ENCODE measurements at regions not wholly inside any gene's neighbourhood (a gene's known extent, or its start where the extent isn't known, plus 50 kb on each side); places are given as distances from the start of the nearest gene placed in this dataset.

DNA sequence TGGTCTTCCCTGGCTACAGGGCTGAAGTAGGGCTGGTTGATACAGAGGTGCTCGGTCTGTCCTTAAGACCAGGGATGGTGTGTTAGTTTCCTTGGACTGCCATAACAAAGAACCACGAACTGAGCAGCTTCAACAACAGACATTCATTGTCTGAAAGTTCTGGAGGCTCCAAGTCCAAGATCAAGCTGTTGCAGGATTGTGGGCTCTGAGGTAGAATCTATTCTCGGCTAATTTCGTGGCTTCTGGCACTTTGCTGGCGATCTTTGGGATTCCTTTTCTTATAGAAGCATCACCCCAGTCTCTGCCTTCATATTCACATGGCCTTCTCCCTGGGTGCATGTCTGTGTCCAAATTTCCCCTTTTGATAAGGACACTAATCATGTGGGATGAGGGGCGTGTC lies 112.1 kb upstream of the ITGB1 start:
- Histone ChIP-seq H4K8ac (ENCODE audit: low read length) (no peak overlapping the region), H3K4me3 (ENCODE audit: insufficient read depth in 1 of 2, low read depth in 1 of 2, low read length in 2 of 2) (no peak overlapping the region), H2BK5ac (ENCODE audit: low read depth, low read length, poor library complexity, severe bottlenecking) (no peak overlapping the region), H3K9ac (ENCODE audit: low read length) (no peak overlapping the region), H4K91ac (ENCODE audit: low read length) (no peak overlapping the region), H2BK120ac (ENCODE audit: low read depth, low read length) (no peak overlapping the region), H2AK5ac (ENCODE audit: low read length, severe bottlenecking) (no peak overlapping the region), H3K9me3 (ENCODE audit: control insufficient read depth, low read length) (no peaks in the 10 kb centered on the region), H3K27ac (ENCODE audit: low read length, poor library complexity, severe bottlenecking) (no peak overlapping the region), H3K4ac (ENCODE audit: low read depth in 1 of 2, low read length in 2 of 2) (no peak overlapping the region), H3K18ac (ENCODE audit: low read depth in 1 of 2, low read length in 2 of 2) (no peak overlapping the region), H3K27me3 (ENCODE audit: control insufficient read depth in 1 of 2, insufficient read depth in 1 of 2, low read length in 2 of 2) (no peaks in the 10 kb centered on the region), H2AFZ (ENCODE audit: low read depth, low read length) (no peak overlapping the region), H2BK12ac (ENCODE audit: low read length in 2 of 2) (no peak overlapping the region), H2BK15ac (ENCODE audit: low read depth, poor library complexity, severe bottlenecking) (no peak overlapping the region), H3K36me3 (ENCODE audit: control insufficient read depth in 1 of 2, insufficient read depth in 2 of 2, low read depth in 1 of 2, low read length in 2 of 2) (peaks cover 0 to 3% of the 10 kb centered on the region in 2 experiments), H3K4me1 (ENCODE audit: control insufficient read depth, insufficient read depth, low read depth, low read length) (peaks cover 4% of the 10 kb centered on the region), H3K23ac (ENCODE audit: low read length in 2 of 2) (no peak overlapping the region), H3K4me2 (ENCODE audit: low read length, poor library complexity, severe bottlenecking) (no peak overlapping the region), H3K14ac (ENCODE audit: low read length in 2 of 2) (no peak overlapping the region), H3K79me1 (replicated peaks; ENCODE audit: low read length, poor library complexity, severe bottlenecking) (peaks cover 3% of the 10 kb centered on the region)
- 93% methylated on average over 5 of the region's 6 CpGs for WGBS
- no peak for DNase-seq

DNA sequence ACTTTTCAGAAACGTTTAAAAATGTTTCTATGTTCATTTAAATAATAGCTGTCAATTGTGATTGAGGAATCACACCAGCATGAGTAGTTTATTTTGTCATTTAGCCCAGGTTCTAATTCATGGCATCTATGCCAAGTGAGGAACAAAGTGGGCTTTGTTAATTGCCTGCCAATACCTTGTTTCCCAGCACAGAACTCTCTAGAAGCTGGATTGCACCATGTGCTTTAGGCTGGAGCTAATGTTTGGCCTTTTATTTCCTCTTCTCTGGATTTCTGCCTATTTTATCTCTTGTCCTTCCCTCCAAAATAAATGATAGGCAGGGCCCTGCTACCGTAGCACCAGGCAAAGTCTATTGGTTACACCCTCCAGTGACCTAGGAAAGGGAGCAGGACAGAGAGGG lies 109.9 kb upstream of the ITGB1 start:
- H3K4ac ChIP-seq (ENCODE audit: low read depth in 1 of 2, low read length in 2 of 2) = no peak overlapping the region
- no peak overlapping the region for H2BK15ac ChIP-seq (ENCODE audit: low read depth, poor library complexity, severe bottlenecking)
- H2BK5ac ChIP-seq (ENCODE audit: low read depth, low read length, poor library complexity, severe bottlenecking) = no peak overlapping the region
- H3K23ac ChIP-seq (ENCODE audit: low read length in 2 of 2) = no peak overlapping the region
- no peaks in the 10 kb centered on the region for H3K9me3 ChIP-seq (ENCODE audit: control insufficient read depth, low read length)
- no peak overlapping the region for H3K27ac ChIP-seq (ENCODE audit: low read length, poor library complexity, severe bottlenecking)
- no peak overlapping the region for H3K4me3 ChIP-seq (ENCODE audit: insufficient read depth in 1 of 2, low read depth in 1 of 2, low read length in 2 of 2)
- no peak overlapping the region for H3K18ac ChIP-seq (ENCODE audit: low read depth in 1 of 2, low read length in 2 of 2)
- no peak overlapping the region for H4K91ac ChIP-seq (ENCODE audit: low read length)
- no peak overlapping the region for H2BK120ac ChIP-seq (ENCODE audit: low read depth, low read length)
- H3K4me1 ChIP-seq (ENCODE audit: control insufficient read depth, insufficient read depth, low read depth, low read length) = peaks cover 6% of the 10 kb centered on the region
- no peak overlapping the region for H3K9ac ChIP-seq (ENCODE audit: low read length)
- no peak overlapping the region for H3K4me2 ChIP-seq (ENCODE audit: low read length, poor library complexity, severe bottlenecking)
- H2BK12ac ChIP-seq (ENCODE audit: low read length in 2 of 2) = no peak overlapping the region
- 100% methylated on average over 1 of the region's 2 CpGs for WGBS
- no peaks in the 10 kb centered on the region for H3K27me3 ChIP-seq (ENCODE audit: control insufficient read depth in 1 of 2, insufficient read depth in 1 of 2, low read length in 2 of 2)
- no peak for DNase-seq
- no peak overlapping the region for H2AFZ ChIP-seq (ENCODE audit: low read depth, low read length)
- no peak overlapping the region for H3K14ac ChIP-seq (ENCODE audit: low read length in 2 of 2)
- peaks cover 4% of the 10 kb centered on the region for H3K79me1 ChIP-seq (replicated peaks; ENCODE audit: low read length, poor library complexity, severe bottlenecking)
- H4K8ac ChIP-seq (ENCODE audit: low read length) = no peak overlapping the region
- H2AK5ac ChIP-seq (ENCODE audit: low read length, severe bottlenecking) = no peak overlapping the region
- H3K36me3 ChIP-seq (ENCODE audit: control insufficient read depth in 1 of 2, insufficient read depth in 2 of 2, low read depth in 1 of 2, low read length in 2 of 2) = peaks cover 0 to 3% of the 10 kb centered on the region in 2 experiments

DNA sequence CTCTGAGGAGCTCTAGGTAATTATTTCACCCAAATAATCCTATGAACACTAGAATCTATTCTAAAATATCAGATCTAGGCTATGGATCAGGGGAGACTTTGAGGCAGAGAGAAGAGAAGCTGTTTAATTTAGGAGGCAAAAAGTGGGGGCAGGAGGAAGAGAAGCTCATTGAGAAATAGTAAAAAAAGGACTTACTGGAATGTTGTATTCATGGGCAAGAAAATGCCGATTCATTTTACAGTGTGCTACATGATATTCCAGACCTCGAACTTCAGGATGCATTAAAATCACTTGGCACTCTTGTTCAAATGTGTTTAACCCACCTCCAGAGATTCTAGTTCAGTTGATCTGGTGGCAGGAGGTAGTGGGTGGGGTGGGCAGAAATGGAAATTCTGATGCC lies 109.5 kb upstream of the ITGB1 start:
- H4K8ac ChIP-seq (ENCODE audit: low read length) = no peak overlapping the region
- no peaks in the 10 kb centered on the region for H3K9me3 ChIP-seq (ENCODE audit: control insufficient read depth, low read length)
- H3K23ac ChIP-seq (ENCODE audit: low read length in 2 of 2) = no peak overlapping the region
- H3K27ac ChIP-seq (ENCODE audit: low read length, poor library complexity, severe bottlenecking) = no peak overlapping the region
- peaks cover 0 to 3% of the 10 kb centered on the region in 2 experiments for H3K36me3 ChIP-seq (ENCODE audit: control insufficient read depth in 1 of 2, insufficient read depth in 2 of 2, low read depth in 1 of 2, low read length in 2 of 2)
- H2BK120ac ChIP-seq (ENCODE audit: low read depth, low read length) = no peak overlapping the region
- H3K4ac ChIP-seq (ENCODE audit: low read depth in 1 of 2, low read length in 2 of 2) = no peak overlapping the region
- H2BK15ac ChIP-seq (ENCODE audit: low read depth, poor library complexity, severe bottlenecking) = no peak overlapping the region
- H3K27me3 ChIP-seq (ENCODE audit: control insufficient read depth in 1 of 2, insufficient read depth in 1 of 2, low read length in 2 of 2) = no peaks in the 10 kb centered on the region
- H2AK5ac ChIP-seq (ENCODE audit: low read length, severe bottlenecking) = no peak overlapping the region
- no peak overlapping the region for H3K9ac ChIP-seq (ENCODE audit: low read length)
- H3K4me1 ChIP-seq (ENCODE audit: control insufficient read depth, insufficient read depth, low read depth, low read length) = peaks cover 6% of the 10 kb centered on the region
- peaks cover 4% of the 10 kb centered on the region for H3K79me1 ChIP-seq (replicated peaks; ENCODE audit: low read length, poor library complexity, severe bottlenecking)
- H3K4me3 ChIP-seq (ENCODE audit: insufficient read depth in 1 of 2, low read depth in 1 of 2, low read length in 2 of 2) = no peak overlapping the region
- no peak overlapping the region for H2AFZ ChIP-seq (ENCODE audit: low read depth, low read length)
- no peak overlapping the region for H2BK12ac ChIP-seq (ENCODE audit: low read length in 2 of 2)
- H3K18ac ChIP-seq (ENCODE audit: low read depth in 1 of 2, low read length in 2 of 2) = no peak overlapping the region
- no peak overlapping the region for H4K91ac ChIP-seq (ENCODE audit: low read length)
- WGBS = 94% methylated on average over 2 of the region's 2 CpGs
- H2BK5ac ChIP-seq (ENCODE audit: low read depth, low read length, poor library complexity, severe bottlenecking) = no peak overlapping the region
- no peak overlapping the region for H3K14ac ChIP-seq (ENCODE audit: low read length in 2 of 2)
- DNase-seq = no peak
- H3K4me2 ChIP-seq (ENCODE audit: low read length, poor library complexity, severe bottlenecking) = no peak overlapping the region

GRCh38 chr10:33066558-33067236 lies 108.7 kb upstream of the ITGB1 start:
- Histone ChIP-seq H3K4ac (ENCODE audit: low read depth in 1 of 2, low read length in 2 of 2) (peak overlapping the region in 1 of 2 experiments; percentile 8), H3K27ac (ENCODE audit: low read length, poor library complexity, severe bottlenecking) (no peak overlapping the region), H3K4me3 (ENCODE audit: insufficient read depth in 1 of 2, low read depth in 1 of 2, low read length in 2 of 2) (no peak overlapping the region), H2BK5ac (ENCODE audit: low read depth, low read length, poor library complexity, severe bottlenecking) (no peak overlapping the region), H3K9ac (ENCODE audit: low read length) (no peak overlapping the region), H3K4me1 (ENCODE audit: control insufficient read depth, insufficient read depth, low read depth, low read length) (peaks cover 6% of the 10 kb centered on the region), H2BK120ac (ENCODE audit: low read depth, low read length) (no peak overlapping the region), H3K18ac (ENCODE audit: low read depth in 1 of 2, low read length in 2 of 2) (peak overlapping the region in 1 of 2 experiments; percentile 62), H3K27me3 (ENCODE audit: control insufficient read depth in 1 of 2, insufficient read depth in 1 of 2, low read length in 2 of 2) (no peaks in the 10 kb centered on the region), H4K8ac (ENCODE audit: low read length) (no peak overlapping the region), H3K23ac (ENCODE audit: low read length in 2 of 2) (no peak overlapping the region), H2AFZ (ENCODE audit: low read depth, low read length) (no peak overlapping the region), H2AK5ac (ENCODE audit: low read length, severe bottlenecking) (peak overlapping the region; percentile 55), H3K36me3 (ENCODE audit: control insufficient read depth in 1 of 2, insufficient read depth in 2 of 2, low read depth in 1 of 2, low read length in 2 of 2) (peaks cover 0 to 3% of the 10 kb centered on the region in 2 experiments), H3K4me2 (ENCODE audit: low read length, poor library complexity, severe bottlenecking) (no peak overlapping the region), H3K14ac (ENCODE audit: low read length in 2 of 2) (no peak overlapping the region), H2BK12ac (ENCODE audit: low read length in 2 of 2) (no peak overlapping the region), H2BK15ac (ENCODE audit: low read depth, poor library complexity, severe bottlenecking) (no peak overlapping the region), H4K91ac (ENCODE audit: low read length) (no peak overlapping the region), H3K9me3 (ENCODE audit: control insufficient read depth, low read length) (no peaks in the 10 kb centered on the region), H3K79me1 (replicated peaks; ENCODE audit: low read length, poor library complexity, severe bottlenecking) (peaks cover 6% of the 10 kb centered on the region)
- DNase-seq = peak; percentile 52
- 69% methylated on average over 9 of the region's 9 CpGs for WGBS

Data from mesenchymal stem cell (in vitro differentiated cells and primary cell).